GM12801 (cell line): ENCODE measurements at regions not wholly inside any gene's neighbourhood (a gene's known extent, or its start where the extent isn't known, plus 50 kb on each side); places are given as distances from the start of the nearest gene placed in this dataset.

ENCODE experiments used
- TF ChIP-seq, protein P1 (sequence below): IDR thresholded peaks from one replicate; pipeline ENCODE4 v1.5.1; 2011; ENCODE audit warnings: control low read depth; ENCODE audit not compliant: insufficient read length; ENCODE audit errors: extremely low read depth

DNA sequence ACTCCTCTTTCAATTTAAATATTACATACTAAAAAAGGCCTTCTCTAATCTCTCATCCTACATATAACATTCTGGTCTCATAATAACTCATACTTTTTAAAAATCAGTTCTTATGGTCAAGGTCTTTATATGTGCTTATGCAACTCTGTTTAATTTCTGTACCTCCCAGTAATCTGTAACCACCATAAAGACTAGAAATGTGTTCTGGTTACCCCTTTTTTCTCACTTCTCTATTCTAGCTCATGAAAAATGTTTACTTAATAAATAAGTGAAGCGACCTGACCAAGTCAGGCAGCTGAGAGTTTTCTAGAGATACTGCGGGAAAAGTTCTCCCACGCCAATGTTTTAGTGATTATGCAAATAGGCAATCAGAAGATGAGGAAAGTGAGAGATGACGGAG, 548.8 kb upstream of the FAM241A start:
- TF ChIP-seq, protein P1, sequence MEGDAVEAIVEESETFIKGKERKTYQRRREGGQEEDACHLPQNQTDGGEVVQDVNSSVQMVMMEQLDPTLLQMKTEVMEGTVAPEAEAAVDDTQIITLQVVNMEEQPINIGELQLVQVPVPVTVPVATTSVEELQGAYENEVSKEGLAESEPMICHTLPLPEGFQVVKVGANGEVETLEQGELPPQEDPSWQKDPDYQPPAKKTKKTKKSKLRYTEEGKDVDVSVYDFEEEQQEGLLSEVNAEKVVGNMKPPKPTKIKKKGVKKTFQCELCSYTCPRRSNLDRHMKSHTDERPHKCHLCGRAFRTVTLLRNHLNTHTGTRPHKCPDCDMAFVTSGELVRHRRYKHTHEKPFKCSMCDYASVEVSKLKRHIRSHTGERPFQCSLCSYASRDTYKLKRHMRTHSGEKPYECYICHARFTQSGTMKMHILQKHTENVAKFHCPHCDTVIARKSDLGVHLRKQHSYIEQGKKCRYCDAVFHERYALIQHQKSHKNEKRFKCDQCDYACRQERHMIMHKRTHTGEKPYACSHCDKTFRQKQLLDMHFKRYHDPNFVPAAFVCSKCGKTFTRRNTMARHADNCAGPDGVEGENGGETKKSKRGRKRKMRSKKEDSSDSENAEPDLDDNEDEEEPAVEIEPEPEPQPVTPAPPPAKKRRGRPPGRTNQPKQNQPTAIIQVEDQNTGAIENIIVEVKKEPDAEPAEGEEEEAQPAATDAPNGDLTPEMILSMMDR = no peak

DNA sequence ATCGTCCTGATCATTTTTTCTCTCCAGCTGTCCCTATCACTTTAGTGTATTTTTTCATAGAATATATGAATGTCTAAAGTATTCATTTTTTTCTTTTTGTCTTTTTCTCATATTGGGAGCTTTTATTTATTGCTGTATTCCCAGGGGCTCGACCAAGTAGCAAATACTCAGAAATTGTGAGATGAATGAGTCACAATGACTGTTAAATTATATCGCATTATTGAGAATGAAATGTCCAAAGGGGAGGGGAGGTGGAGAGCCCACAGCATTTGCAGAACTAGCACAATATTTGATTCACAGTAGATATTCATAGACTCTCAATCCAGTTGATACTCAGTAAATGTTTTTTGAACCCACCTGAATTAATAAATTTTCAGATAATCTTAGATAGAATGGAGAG, 543.6 kb upstream of the FAM241A start:
- TF ChIP-seq, protein P1 = no peak

DNA sequence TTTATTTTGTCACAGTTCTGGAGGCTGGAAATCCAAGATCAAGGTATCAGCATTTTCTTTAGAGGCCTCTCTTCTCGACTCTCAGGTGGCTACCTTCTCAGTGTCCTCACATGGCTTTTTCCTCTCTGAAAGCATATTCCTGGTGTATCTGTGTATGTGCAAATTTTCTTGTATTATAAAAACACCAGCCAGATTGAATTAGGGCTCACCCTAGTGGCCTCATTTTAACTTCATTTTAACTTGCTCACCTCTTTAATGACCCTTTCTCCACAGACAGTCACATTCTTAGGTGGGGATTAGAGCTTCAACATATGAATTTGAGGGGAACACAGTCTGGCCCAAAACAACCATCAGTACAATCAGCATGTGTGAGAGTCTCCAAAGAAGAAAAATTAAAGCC, 542.4 kb upstream of the FAM241A start:
- TF ChIP-seq, protein P1 = no peak

DNA sequence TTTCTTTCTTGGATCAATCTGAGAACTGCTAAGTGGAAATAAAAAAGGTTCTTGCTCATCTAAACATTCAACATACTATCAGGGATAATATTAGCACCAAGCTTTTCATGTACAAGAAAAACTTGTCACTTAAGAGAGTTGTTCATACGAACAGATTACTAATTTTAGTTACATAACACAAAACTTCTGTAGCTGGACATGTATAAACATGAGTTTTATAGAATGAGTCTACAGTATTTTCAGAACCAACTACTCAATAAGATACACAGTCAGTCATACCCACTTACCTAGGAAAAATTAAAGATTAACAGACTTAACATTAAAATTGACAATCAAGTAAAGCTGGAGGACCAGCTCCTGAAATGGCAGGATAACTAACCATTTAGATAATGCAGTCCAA, 540.1 kb upstream of the FAM241A start:
- TF ChIP-seq, protein P1 = no peak

DNA sequence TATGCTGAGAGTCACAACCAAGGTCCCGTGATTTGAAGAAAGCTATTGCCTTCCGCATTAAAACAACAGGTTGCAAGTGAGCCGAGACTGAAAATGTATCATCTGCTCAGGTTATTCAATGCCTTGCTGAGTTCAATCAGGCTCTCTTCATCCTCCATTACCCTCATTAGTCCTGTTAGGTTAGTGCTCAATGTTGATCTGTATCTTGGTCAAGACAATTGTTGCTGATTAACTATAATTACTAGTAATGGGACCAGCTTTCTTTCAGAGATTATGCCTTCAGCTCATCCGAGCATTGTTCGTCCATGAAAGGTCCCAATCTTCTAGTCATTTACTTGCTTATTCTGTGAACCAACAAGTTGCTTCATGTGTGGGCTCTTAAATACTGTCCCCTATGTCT, 534.6 kb upstream of the FAM241A start:
- TF ChIP-seq, protein P1 = no peak

DNA sequence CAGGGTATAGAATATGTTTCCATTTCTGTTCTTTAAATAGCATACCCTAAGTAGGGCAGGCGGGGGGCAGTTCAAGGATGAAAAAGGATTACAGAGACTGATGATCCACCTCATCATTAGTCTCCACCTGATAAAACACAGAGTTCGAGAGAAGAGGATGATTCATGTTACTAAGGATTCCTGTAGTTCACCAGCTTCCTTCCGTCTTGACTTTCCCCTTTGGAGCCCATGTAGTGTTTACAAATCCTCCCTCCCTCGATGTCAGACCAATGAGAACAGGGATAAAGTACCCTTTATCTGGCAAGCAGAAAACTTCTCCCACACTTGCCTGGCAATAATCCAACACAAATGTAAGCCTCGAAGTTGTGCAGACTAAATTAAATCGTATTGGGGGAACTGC, 526.3 kb upstream of the FAM241A start:
- TF ChIP-seq, protein P1 = no peak

DNA sequence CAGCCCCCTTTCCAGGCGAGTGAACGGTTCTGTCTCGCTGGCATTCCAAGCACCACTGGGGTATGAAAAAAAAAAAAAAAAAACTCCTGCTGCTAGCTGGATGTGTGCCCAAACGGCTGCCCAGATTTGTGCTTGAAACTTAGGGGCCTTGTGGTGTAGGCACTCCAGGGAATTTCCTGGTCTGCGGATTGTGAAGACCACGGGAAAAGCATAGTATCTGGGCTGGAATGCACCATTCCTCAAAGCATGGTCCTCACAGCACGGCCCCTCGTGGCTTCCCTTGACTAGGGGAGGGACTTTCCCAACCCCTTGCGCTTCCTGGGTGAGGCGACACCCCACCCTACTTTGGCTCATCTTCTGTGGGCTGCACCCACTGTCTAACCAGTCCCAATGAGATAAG, 516.8 kb upstream of the FAM241A start:
- TF ChIP-seq, protein P1 = no peak

DNA sequence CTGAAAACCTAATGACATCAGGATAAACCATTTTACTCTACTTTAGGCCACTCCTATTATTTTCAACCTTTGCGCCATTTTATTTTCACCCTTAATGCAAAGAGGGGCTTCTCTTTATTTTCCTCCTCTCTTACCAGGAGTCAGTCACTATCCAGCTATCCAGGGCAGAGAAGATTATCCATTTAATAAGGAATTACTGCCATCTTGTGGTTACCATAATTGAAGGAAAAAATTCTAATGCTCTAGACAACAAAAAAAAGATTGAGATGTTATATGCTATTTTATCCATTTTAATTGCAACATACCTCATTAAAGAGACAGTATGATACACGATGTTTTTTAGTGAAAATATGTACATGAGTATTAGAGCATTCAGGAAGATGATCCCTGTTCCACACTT, 514.5 kb upstream of the FAM241A start:
- TF ChIP-seq, protein P1 = no peak
